ENCODE measurements at regions not wholly inside any gene's neighbourhood (a gene's known extent, or its start where the extent isn't known, plus 50 kb on each side); places are given as distances from the start of the nearest gene placed in this dataset.
A peak's percentile ranks its signal among the peaks of the same experiment; 100 is the strongest.

GRCh38 chr6:90399970-90400369 lies 103.3 kb upstream of the BACH2 start:
- DNase-seq (ENCODE audit: low spot score) = no peak
- Histone ChIP-seq H3K4me2 (ENCODE audit: low read length) (no peak overlapping the region), H3K36me3 (ENCODE audit: insufficient read depth, low read length) (no peaks in the 10 kb centered on the region), H3K4me3 (ENCODE audit: low read depth, low read length, poor library complexity, severe bottlenecking) (no peak overlapping the region), H3K4me1 (ENCODE audit: insufficient read depth, low read length, poor library complexity, severe bottlenecking) (peaks cover 26% of the 10 kb centered on the region), H4K20me1 (ENCODE audit: insufficient read depth, low read length) (no peaks in the 10 kb centered on the region), H3K79me2 (ENCODE audit: insufficient read depth, low read depth, low read length) (no peaks in the 10 kb centered on the region), H3K27ac (ENCODE audit: low read depth, low read length, poor library complexity, severe bottlenecking) (no peak overlapping the region), H3K9me3 (ENCODE audit: low read length) (no peaks in the 10 kb centered on the region), H2AFZ (ENCODE audit: low read length) (no peak overlapping the region), H3K9me2 (ENCODE audit: insufficient read depth, low read length) (no peaks in the 10 kb centered on the region)
- intact Hi-C loops (cut with micrococcal nuclease; ENCODE audit: unreplicated experiment) = loop anchor here (10.0 kb wide), 1 partner anchor 185 kb away; no protein-coding TSS in a partner anchor
- ChIA-PET POLR2A (interaction anchor here (0.6 to 1.9 kb wide), 5 partner anchors 9 to 102 kb away, joined by 3 to 7 read pairs (median 4); no protein-coding TSS in a partner anchor), CTCF (ENCODE audit: unreplicated experiment) (interaction anchor here (0.6 kb wide), 1 partner anchor 59 kb away, joined by 3 read pairs; no protein-coding TSS in a partner anchor)
- BruUV-seq (replicated peaks) = no TSS peak
- TF ChIP-seq, protein P1, sequence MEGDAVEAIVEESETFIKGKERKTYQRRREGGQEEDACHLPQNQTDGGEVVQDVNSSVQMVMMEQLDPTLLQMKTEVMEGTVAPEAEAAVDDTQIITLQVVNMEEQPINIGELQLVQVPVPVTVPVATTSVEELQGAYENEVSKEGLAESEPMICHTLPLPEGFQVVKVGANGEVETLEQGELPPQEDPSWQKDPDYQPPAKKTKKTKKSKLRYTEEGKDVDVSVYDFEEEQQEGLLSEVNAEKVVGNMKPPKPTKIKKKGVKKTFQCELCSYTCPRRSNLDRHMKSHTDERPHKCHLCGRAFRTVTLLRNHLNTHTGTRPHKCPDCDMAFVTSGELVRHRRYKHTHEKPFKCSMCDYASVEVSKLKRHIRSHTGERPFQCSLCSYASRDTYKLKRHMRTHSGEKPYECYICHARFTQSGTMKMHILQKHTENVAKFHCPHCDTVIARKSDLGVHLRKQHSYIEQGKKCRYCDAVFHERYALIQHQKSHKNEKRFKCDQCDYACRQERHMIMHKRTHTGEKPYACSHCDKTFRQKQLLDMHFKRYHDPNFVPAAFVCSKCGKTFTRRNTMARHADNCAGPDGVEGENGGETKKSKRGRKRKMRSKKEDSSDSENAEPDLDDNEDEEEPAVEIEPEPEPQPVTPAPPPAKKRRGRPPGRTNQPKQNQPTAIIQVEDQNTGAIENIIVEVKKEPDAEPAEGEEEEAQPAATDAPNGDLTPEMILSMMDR (conservative IDR thresholded peaks at IDR 0.05; ENCODE audit: low read length) = no peak
- no peak for TF ChIP-seq EZH2phosphoT487 (IDR thresholded peaks at IDR 0.05; ENCODE audit: borderline replicate concordance, low read depth, low read length)

DNA sequence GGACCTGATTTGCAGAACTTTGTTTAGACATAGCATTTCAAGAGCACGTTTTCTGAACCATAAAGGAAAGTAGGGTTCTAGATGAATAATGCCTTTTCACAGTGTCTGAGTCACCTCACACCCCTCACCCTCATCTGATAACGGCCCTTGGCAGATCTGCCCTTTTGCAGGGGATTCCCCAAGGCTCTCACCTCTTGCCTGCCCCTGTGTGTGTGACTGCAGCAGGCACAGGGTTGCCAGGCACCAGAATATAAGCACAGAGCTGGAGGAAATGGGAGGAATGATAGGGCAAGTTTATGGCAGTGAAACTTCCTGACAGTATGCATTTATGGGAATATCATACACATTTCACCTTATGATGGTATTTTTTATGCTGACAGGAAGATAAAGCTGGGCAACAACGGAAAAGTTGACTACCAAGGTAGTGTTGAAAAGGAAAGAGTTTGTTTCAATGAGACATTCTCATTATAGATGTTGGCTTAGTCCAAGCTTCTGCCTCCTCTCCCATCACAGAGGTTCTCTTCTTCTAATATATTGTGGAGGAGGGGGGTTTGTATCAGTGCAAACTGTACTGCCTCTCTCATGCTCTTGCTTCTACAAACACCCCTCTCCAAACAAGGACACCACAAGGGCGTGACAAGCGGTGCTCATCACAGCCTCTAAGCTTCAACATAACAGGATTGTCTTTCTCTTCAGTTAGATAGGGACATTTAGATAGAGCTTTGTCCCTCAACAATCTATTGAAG lies 101.5 kb upstream of the BACH2 start:
- no peak overlapping the region for H3K27ac ChIP-seq (ENCODE audit: low read depth, low read length, poor library complexity, severe bottlenecking)
- intact Hi-C loops (cut with micrococcal nuclease; ENCODE audit: unreplicated experiment) = loop anchor here (10.0 kb wide), 1 partner anchor 183 kb away; no protein-coding TSS in a partner anchor
- H3K9me3 ChIP-seq (ENCODE audit: low read length) = no peaks in the 10 kb centered on the region
- H3K9me2 ChIP-seq (ENCODE audit: insufficient read depth, low read length) = no peaks in the 10 kb centered on the region
- ChIA-PET POLR2A (interaction anchor here (0.5 to 1.9 kb wide), 6 partner anchors 14 to 226 kb away, joined by 3 to 7 read pairs (median 3); no protein-coding TSS in a partner anchor), CTCF (ENCODE audit: unreplicated experiment) (no interaction called here)
- DNase-seq (ENCODE audit: low spot score) = no peak
- H3K36me3 ChIP-seq (ENCODE audit: insufficient read depth, low read length) = no peaks in the 10 kb centered on the region
- TF ChIP-seq, protein P1 (conservative IDR thresholded peaks at IDR 0.05; ENCODE audit: low read length) = no peak
- no peak for TF ChIP-seq EZH2phosphoT487 (IDR thresholded peaks at IDR 0.05; ENCODE audit: borderline replicate concordance, low read depth, low read length)
- H3K79me2 ChIP-seq (ENCODE audit: insufficient read depth, low read depth, low read length) = no peaks in the 10 kb centered on the region
- H3K4me2 ChIP-seq (ENCODE audit: low read length) = peak overlapping the region; percentile 27; the same call in 1 of the 2 replicates
- H4K20me1 ChIP-seq (ENCODE audit: insufficient read depth, low read length) = no peaks in the 10 kb centered on the region
- peaks cover 42% of the 10 kb centered on the region for H3K4me1 ChIP-seq (ENCODE audit: insufficient read depth, low read length, poor library complexity, severe bottlenecking)
- no peak overlapping the region for H3K4me3 ChIP-seq (ENCODE audit: low read depth, low read length, poor library complexity, severe bottlenecking)
- BruUV-seq (replicated peaks) = no TSS peak
- H2AFZ ChIP-seq (ENCODE audit: low read length) = no peak overlapping the region

DNA sequence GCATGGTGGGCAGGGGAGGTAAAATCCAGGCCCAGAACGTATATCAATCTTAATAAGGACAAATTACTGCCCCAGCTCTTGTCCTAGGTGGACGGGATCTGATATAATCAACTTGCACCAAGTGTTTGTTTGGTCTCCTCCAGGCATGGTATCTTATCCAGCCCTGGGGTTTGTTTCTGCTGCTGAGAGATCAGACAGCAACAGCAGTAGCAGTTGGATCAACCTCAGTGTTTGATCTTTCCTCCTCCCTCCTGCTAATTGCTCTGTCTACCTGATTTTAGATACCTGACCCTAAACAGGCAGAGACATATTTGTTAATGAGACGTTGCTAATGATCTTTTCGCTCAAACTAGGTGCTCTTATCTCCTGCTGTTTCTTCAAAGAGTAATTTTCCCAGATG lies 100.4 kb upstream of the BACH2 start:
- H3K27ac ChIP-seq (ENCODE audit: low read depth, low read length, poor library complexity, severe bottlenecking) = no peak overlapping the region
- ChIA-PET POLR2A (interaction anchor here (0.6 to 1.7 kb wide), 3 partner anchors 16 to 108 kb away, joined by 3 to 6 read pairs (median 3); no protein-coding TSS in a partner anchor), CTCF (ENCODE audit: unreplicated experiment) (no interaction called here)
- TF ChIP-seq, protein P1 (conservative IDR thresholded peaks at IDR 0.05; ENCODE audit: low read length) = no peak
- no peak for TF ChIP-seq EZH2phosphoT487 (IDR thresholded peaks at IDR 0.05; ENCODE audit: borderline replicate concordance, low read depth, low read length)
- H2AFZ ChIP-seq (ENCODE audit: low read length) = no peak overlapping the region
- no peak overlapping the region for H3K4me3 ChIP-seq (ENCODE audit: low read depth, low read length, poor library complexity, severe bottlenecking)
- DNase-seq (ENCODE audit: low spot score) = no peak
- BruUV-seq (replicated peaks) = no TSS peak
- no peaks in the 10 kb centered on the region for H3K79me2 ChIP-seq (ENCODE audit: insufficient read depth, low read depth, low read length)
- no peaks in the 10 kb centered on the region for H3K9me3 ChIP-seq (ENCODE audit: low read length)
- no peak overlapping the region for H3K4me2 ChIP-seq (ENCODE audit: low read length)
- H3K4me1 ChIP-seq (ENCODE audit: insufficient read depth, low read length, poor library complexity, severe bottlenecking) = peaks cover 46% of the 10 kb centered on the region
- no peaks in the 10 kb centered on the region for H3K36me3 ChIP-seq (ENCODE audit: insufficient read depth, low read length)
- intact Hi-C loops (cut with micrococcal nuclease; ENCODE audit: unreplicated experiment) = loop anchor here (10.0 kb wide), 1 partner anchor 182 kb away; no protein-coding TSS in a partner anchor
- H4K20me1 ChIP-seq (ENCODE audit: insufficient read depth, low read length) = no peaks in the 10 kb centered on the region
- H3K9me2 ChIP-seq (ENCODE audit: insufficient read depth, low read length) = no peaks in the 10 kb centered on the region
